GM23338 (cell line): ENCODE measurements at regions not wholly inside any gene's neighbourhood (a gene's known extent, or its start where the extent isn't known, plus 50 kb on each side); places are given as distances from the start of the nearest gene placed in this dataset.

Source experiments
- ATAC-seq: fragments of 200-7000 bp; cut with Tn5 transposase; 3 replicates; pipeline ENCODE4 v1.9.1; 2020
- DNase-seq: peaks from one replicate; pipeline ENCODE4 v3.0.0-alpha.2; 2015; ENCODE audit warnings: low spot score
- H2AFZ ChIP-seq: fragments of 200-600 bp; sonication (generic); 2 replicates; pipeline ENCODE4 v1.8.0; 2016; ENCODE audit warnings: antibody characterized with exemption, mild to moderate bottlenecking, moderate library complexity
- H3F3A ChIP-seq: fragments of 200-600 bp; sonication (generic); replicated peaks from 2 replicates; pipeline ENCODE4 v1.8.0; 2017; ENCODE audit warnings: antibody characterized with exemption, mixed run types, low read depth
- H3K27ac ChIP-seq: fragments of 200-600 bp; sonication (generic); 2 replicates; pipeline ENCODE4 v1.6.1; 2016; ENCODE audit warnings: low read depth
- H3K27me3 ChIP-seq: fragments of 200-600 bp; sonication (generic); 2 replicates; pipeline ENCODE4 v1.8.0; 2016; ENCODE audit warnings: mild to moderate bottlenecking, mixed run types, moderate library complexity; ENCODE audit not compliant: insufficient read depth
- H3K36me3 ChIP-seq: fragments of 200-600 bp; sonication (generic); 2 replicates; pipeline ENCODE4 v1.8.0; 2016; ENCODE audit warnings: mild to moderate bottlenecking; ENCODE audit not compliant: insufficient read depth
- H3K4me1 ChIP-seq: fragments of 200-600 bp; sonication (generic); 2 replicates; pipeline ENCODE4 v1.8.0; 2016; ENCODE audit warnings: mild to moderate bottlenecking, moderate library complexity; ENCODE audit not compliant: insufficient read depth
- H3K4me2 ChIP-seq: fragments of 200-600 bp; sonication (generic); 2 replicates; pipeline ENCODE4 v1.7.1; 2017; ENCODE audit warnings: mixed run types
- H3K4me3 ChIP-seq: fragments of 200-600 bp; sonication (generic); 2 replicates; pipeline ENCODE4 v1.6.1; 2016; ENCODE audit warnings: mixed run types
- H3K79me2 ChIP-seq: fragments of 200-600 bp; sonication (generic); replicated peaks from 2 replicates; pipeline ENCODE4 v1.8.0; 2017; ENCODE audit warnings: mild to moderate bottlenecking; ENCODE audit not compliant: insufficient read depth
- H3K9me2 ChIP-seq: fragments of 200-600 bp; sonication (generic); 2 replicates; pipeline ENCODE4 v1.8.0; 2017; ENCODE audit not compliant: insufficient read depth
- H4K20me1 ChIP-seq: fragments of 200-600 bp; sonication (generic); replicated peaks from 2 replicates; pipeline ENCODE4 v1.8.0; 2017; ENCODE audit warnings: mild to moderate bottlenecking; ENCODE audit not compliant: insufficient read depth
- H3K27ac Mint-ChIP-seq: 2 replicates; pipeline ENCODE4 v1.8.0; 2020; ENCODE audit warnings: inconsistent platforms, mild to moderate bottlenecking, moderate library complexity, mixed read lengths
- H3K27me3 Mint-ChIP-seq: 3 replicates; pipeline ENCODE4 v1.8.0; 2022; ENCODE audit warnings: low read depth, mild to moderate bottlenecking, moderate library complexity, mixed read lengths, inconsistent platforms; ENCODE audit not compliant: insufficient read depth, poor library complexity
- H3K36me3 Mint-ChIP-seq: 3 replicates; pipeline ENCODE4 v1.8.0; 2021; ENCODE audit warnings: low read depth, mild to moderate bottlenecking, inconsistent platforms, moderate library complexity, mixed read lengths
- H3K4me1 Mint-ChIP-seq: 3 replicates; pipeline ENCODE4 v1.8.0; 2020; ENCODE audit warnings: mild to moderate bottlenecking, inconsistent platforms, mixed read lengths
- H3K4me3 Mint-ChIP-seq: 3 replicates; pipeline ENCODE4 v1.8.0; 2021; ENCODE audit warnings: moderate library complexity, mild to moderate bottlenecking, inconsistent platforms, mixed read lengths
- H3K9me3 Mint-ChIP-seq: 3 replicates; pipeline ENCODE4 v1.8.0; 2020; ENCODE audit warnings: moderate library complexity, mild to moderate bottlenecking, inconsistent platforms, mixed read lengths
- EZH2 ChIP-seq: fragments of 200-600 bp; sonication (generic); IDR thresholded peaks from one replicate; pipeline ENCODE4 v1.8.0; 2017; ENCODE audit warnings: antibody characterized with exemption, mild to moderate bottlenecking, low read depth; ENCODE audit not compliant: unreplicated experiment
- EZH2phosphoT487 ChIP-seq: fragments of 200-600 bp; sonication (generic); IDR thresholded peaks from one replicate; pipeline ENCODE4 v1.8.1; 2018; ENCODE audit warnings: antibody characterized with exemption; ENCODE audit not compliant: unreplicated experiment
- JUNB ChIP-seq: IDR thresholded peaks from one replicate; pipeline ENCODE4 v1.6.1; 2016; ENCODE audit warnings: antibody characterized with exemption; ENCODE audit not compliant: unreplicated experiment
- POLR2AphosphoS5 ChIP-seq: IDR thresholded peaks from 2 replicates; pipeline ENCODE4 v1.6.1; 2016; ENCODE audit warnings: antibody characterized with exemption, low read depth
- STAT1 ChIP-seq: IDR thresholded peaks from one replicate; pipeline ENCODE4 v1.6.1; 2016; ENCODE audit warnings: antibody characterized with exemption; ENCODE audit not compliant: unreplicated experiment
- ZNF114 ChIP-seq: fragments of 250-450 bp; sonication (Bioruptor Pico); IDR thresholded peaks from 2 replicates; pipeline ENCODE4 v1.5.0; 2020; ENCODE audit warnings: mild to moderate bottlenecking, moderate library complexity
- ZNF331 ChIP-seq: fragments of 250-450 bp; sonication (Bioruptor Pico); IDR thresholded peaks from 2 replicates; pipeline ENCODE4 v1.5.0; 2020; ENCODE audit warnings: low read depth, mild to moderate bottlenecking, moderate library complexity
- TF ChIP-seq, protein P1 (sequence below): IDR thresholded peaks from 2 replicates; pipeline ENCODE4 v1.6.1; 2016; ENCODE audit warnings: antibody characterized with exemption
- TF ChIP-seq, protein P2 (sequence below): IDR thresholded peaks from one replicate; pipeline ENCODE4 v1.6.1; 2018; ENCODE audit warnings: antibody characterized with exemption; ENCODE audit not compliant: unreplicated experiment
- TF ChIP-seq, protein P3 (sequence below): fragments of 250-450 bp; sonication (Bioruptor Pico); IDR thresholded peaks from 2 replicates; pipeline ENCODE4 v1.5.0; 2020; ENCODE audit warnings: mild to moderate bottlenecking, moderate library complexity
- TF ChIP-seq, protein P4 (sequence below), 2 experiments: fragments of 200-600 bp in 1 of 2; sonication (generic) in 1 of 2; conservative IDR thresholded peaks; 2 replicates each; pipeline versions ENCODE4 v1.5.1 to v1.6.1; 2016 to 2017; ENCODE audit warnings: antibody characterized with exemption in 2 of 2, low read depth in 2 of 2, mild to moderate bottlenecking in 2 of 2, moderate library complexity in 1 of 2

DNA sequence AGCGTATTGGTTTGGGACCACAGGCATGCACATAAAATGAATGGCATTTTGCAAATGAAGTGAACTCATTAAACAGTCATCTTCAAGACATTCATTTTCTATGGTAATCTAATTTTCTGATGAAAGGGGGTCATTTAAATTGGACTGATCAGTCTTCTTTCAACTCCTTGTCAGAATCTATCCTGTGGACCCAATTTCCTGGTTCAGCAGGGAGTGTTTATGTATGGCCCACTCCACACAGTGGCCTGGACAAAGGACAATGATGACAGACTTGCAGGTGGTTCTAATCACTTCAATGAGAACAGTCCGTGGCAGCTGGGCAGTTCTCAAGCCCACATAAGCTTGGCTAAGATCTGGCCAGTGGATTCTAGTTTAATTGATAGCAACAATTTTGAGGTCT lies 448.1 kb downstream of the DCDC2C start:
- H4K20me1 ChIP-seq = no peaks in the 10 kb centered on the region
- no peak for TF ChIP-seq EZH2
- TF ChIP-seq, protein P1, sequence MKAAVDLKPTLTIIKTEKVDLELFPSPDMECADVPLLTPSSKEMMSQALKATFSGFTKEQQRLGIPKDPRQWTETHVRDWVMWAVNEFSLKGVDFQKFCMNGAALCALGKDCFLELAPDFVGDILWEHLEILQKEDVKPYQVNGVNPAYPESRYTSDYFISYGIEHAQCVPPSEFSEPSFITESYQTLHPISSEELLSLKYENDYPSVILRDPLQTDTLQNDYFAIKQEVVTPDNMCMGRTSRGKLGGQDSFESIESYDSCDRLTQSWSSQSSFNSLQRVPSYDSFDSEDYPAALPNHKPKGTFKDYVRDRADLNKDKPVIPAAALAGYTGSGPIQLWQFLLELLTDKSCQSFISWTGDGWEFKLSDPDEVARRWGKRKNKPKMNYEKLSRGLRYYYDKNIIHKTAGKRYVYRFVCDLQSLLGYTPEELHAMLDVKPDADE = no peak
- no peak for TF ChIP-seq STAT1
- TF ChIP-seq, protein P2, sequence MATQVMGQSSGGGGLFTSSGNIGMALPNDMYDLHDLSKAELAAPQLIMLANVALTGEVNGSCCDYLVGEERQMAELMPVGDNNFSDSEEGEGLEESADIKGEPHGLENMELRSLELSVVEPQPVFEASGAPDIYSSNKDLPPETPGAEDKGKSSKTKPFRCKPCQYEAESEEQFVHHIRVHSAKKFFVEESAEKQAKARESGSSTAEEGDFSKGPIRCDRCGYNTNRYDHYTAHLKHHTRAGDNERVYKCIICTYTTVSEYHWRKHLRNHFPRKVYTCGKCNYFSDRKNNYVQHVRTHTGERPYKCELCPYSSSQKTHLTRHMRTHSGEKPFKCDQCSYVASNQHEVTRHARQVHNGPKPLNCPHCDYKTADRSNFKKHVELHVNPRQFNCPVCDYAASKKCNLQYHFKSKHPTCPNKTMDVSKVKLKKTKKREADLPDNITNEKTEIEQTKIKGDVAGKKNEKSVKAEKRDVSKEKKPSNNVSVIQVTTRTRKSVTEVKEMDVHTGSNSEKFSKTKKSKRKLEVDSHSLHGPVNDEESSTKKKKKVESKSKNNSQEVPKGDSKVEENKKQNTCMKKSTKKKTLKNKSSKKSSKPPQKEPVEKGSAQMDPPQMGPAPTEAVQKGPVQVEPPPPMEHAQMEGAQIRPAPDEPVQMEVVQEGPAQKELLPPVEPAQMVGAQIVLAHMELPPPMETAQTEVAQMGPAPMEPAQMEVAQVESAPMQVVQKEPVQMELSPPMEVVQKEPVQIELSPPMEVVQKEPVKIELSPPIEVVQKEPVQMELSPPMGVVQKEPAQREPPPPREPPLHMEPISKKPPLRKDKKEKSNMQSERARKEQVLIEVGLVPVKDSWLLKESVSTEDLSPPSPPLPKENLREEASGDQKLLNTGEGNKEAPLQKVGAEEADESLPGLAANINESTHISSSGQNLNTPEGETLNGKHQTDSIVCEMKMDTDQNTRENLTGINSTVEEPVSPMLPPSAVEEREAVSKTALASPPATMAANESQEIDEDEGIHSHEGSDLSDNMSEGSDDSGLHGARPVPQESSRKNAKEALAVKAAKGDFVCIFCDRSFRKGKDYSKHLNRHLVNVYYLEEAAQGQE = no peak
- TF ChIP-seq, protein P3, sequence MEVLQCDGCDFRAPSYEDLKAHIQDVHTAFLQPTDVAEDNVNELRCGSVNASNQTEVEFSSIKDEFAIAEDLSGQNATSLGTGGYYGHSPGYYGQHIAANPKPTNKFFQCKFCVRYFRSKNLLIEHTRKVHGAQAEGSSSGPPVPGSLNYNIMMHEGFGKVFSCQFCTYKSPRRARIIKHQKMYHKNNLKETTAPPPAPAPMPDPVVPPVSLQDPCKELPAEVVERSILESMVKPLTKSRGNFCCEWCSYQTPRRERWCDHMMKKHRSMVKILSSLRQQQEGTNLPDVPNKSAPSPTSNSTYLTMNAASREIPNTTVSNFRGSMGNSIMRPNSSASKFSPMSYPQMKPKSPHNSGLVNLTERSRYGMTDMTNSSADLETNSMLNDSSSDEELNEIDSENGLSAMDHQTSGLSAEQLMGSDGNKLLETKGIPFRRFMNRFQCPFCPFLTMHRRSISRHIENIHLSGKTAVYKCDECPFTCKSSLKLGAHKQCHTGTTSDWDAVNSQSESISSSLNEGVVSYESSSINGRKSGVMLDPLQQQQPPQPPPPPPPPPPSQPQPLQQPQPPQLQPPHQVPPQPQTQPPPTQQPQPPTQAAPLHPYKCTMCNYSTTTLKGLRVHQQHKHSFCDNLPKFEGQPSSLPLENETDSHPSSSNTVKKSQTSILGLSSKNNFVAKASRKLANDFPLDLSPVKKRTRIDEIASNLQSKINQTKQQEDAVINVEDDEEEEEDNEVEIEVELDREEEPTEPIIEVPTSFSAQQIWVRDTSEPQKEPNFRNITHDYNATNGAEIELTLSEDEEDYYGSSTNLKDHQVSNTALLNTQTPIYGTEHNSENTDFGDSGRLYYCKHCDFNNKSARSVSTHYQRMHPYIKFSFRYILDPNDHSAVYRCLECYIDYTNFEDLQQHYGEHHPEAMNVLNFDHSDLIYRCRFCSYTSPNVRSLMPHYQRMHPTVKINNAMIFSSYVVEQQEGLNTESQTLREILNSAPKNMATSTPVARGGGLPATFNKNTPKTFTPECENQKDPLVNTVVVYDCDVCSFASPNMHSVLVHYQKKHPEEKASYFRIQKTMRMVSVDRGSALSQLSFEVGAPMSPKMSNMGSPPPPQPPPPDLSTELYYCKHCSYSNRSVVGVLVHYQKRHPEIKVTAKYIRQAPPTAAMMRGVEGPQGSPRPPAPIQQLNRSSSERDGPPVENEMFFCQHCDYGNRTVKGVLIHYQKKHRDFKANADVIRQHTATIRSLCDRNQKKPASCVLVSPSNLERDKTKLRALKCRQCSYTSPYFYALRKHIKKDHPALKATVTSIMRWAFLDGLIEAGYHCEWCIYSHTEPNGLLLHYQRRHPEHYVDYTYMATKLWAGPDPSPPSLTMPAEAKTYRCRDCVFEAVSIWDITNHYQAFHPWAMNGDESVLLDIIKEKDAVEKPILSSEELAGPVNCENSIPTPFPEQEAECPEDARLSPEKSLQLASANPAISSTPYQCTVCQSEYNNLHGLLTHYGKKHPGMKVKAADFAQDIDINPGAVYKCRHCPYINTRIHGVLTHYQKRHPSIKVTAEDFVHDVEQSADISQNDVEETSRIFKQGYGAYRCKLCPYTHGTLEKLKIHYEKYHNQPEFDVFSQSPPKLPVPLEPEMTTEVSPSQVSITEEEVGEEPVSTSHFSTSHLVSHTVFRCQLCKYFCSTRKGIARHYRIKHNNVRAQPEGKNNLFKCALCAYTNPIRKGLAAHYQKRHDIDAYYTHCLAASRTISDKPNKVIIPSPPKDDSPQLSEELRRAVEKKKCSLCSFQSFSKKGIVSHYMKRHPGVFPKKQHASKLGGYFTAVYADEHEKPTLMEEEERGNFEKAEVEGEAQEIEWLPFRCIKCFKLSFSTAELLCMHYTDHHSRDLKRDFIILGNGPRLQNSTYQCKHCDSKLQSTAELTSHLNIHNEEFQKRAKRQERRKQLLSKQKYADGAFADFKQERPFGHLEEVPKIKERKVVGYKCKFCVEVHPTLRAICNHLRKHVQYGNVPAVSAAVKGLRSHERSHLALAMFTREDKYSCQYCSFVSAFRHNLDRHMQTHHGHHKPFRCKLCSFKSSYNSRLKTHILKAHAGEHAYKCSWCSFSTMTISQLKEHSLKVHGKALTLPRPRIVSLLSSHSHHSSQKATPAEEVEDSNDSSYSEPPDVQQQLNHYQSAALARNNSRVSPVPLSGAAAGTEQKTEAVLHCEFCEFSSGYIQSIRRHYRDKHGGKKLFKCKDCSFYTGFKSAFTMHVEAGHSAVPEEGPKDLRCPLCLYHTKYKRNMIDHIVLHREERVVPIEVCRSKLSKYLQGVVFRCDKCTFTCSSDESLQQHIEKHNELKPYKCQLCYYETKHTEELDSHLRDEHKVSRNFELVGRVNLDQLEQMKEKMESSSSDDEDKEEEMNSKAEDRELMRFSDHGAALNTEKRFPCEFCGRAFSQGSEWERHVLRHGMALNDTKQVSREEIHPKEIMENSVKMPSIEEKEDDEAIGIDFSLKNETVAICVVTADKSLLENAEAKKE = no peak
- TF ChIP-seq EZH2phosphoT487 = no peak
- TF ChIP-seq JUNB = no peak
- TF ChIP-seq ZNF331 = no peak
- no peak for TF ChIP-seq POLR2AphosphoS5
- no peak for TF ChIP-seq ZNF114 (CRISPR knock-in tag)
- TF ChIP-seq, protein P4, sequence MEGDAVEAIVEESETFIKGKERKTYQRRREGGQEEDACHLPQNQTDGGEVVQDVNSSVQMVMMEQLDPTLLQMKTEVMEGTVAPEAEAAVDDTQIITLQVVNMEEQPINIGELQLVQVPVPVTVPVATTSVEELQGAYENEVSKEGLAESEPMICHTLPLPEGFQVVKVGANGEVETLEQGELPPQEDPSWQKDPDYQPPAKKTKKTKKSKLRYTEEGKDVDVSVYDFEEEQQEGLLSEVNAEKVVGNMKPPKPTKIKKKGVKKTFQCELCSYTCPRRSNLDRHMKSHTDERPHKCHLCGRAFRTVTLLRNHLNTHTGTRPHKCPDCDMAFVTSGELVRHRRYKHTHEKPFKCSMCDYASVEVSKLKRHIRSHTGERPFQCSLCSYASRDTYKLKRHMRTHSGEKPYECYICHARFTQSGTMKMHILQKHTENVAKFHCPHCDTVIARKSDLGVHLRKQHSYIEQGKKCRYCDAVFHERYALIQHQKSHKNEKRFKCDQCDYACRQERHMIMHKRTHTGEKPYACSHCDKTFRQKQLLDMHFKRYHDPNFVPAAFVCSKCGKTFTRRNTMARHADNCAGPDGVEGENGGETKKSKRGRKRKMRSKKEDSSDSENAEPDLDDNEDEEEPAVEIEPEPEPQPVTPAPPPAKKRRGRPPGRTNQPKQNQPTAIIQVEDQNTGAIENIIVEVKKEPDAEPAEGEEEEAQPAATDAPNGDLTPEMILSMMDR (conservative IDR thresholded peaks at IDR 0.05; ENCODE audit: low read depth in 2 of 2) = no peak
- no peaks in the 10 kb centered on the region for H3K79me2 ChIP-seq
- Mint-ChIP-seq H3K27ac (no peak overlapping the region), H3K4me1 (no peaks in the 10 kb centered on the region), H3K9me3 (peaks cover 73% of the 10 kb centered on the region), H3K27me3 (no peaks in the 10 kb centered on the region), H3K36me3 (peaks cover 4% of the 10 kb centered on the region; the same call in 2 of the 3 replicates), H3K4me3 (no peak overlapping the region)
- no peaks in the 10 kb centered on the region for H3K4me1 ChIP-seq
- DNase-seq (no peak), ATAC-seq (no peak)
- no peaks in the 10 kb centered on the region for H3K36me3 ChIP-seq
- H3K9me2 ChIP-seq = no peaks in the 10 kb centered on the region
- no peaks in the 10 kb centered on the region for H3F3A ChIP-seq
- H3K27me3 ChIP-seq = no peaks in the 10 kb centered on the region
- no peak overlapping the region for H2AFZ ChIP-seq
- H3K4me3 ChIP-seq = no peak overlapping the region
- H3K4me2 ChIP-seq = no peak overlapping the region
- no peak overlapping the region for H3K27ac ChIP-seq
